Urothelium cell line (cell line): ENCODE measurements at regions not wholly inside any gene's neighbourhood (a gene's known extent, or its start where the extent isn't known, plus 50 kb on each side); places are given as distances from the start of the nearest gene placed in this dataset.

Source experiments
- DNase-seq: peaks from one replicate; pipeline ENCODE4 v3.0.0; 2011; ENCODE audit warnings: low spot score, mixed read lengths
- FAIRE-seq: peaks from 2 replicates; lab custom pipeline; 2011; peaks lifted over from hg19 to GRCh38; lab: Jason Lieb, UNC

DNA sequence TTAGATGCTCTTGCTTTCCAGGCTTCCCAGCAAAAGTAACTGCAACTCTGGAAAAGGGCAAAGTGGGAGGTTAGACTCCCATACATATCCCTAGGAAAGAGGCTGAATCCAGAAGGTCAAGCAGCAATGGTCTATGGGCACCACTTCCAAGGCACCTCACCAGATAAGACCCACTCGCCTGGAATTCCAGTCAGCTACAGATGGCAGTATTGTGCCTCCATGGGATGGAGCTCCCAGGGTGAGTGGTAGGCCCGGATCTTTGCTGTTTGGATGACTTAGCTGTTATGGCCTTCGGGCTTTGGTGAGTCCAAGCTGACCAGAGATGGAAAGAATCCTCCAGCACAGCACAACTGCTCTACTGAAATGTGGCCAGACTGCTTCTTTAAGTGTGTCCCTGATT is 688.0 kb downstream of the PCDH19 start:
- FAIRE-seq = no peak
- DNase-seq = no peak

DNA sequence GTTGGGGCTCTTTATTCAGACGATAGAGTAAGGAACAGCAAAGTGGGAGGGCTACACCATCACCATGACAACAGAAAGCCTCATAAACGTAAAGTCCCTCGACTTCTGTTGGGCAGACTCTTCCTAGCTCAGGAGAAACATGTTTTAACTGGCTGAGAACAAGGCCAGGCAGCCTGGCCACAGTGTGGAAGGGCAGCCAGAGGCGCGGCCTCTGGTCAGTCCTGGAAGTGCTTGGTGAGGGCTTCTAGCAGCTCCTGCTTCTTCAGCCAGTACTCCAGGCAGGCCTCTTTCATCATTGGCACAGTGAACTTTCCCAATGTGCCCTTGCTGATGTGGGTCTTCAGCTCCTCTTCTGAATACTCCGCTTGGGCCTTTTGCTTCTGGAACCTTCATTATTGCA is 690.9 kb downstream of the PCDH19 start:
- no peak for FAIRE-seq
- no peak for DNase-seq

DNA sequence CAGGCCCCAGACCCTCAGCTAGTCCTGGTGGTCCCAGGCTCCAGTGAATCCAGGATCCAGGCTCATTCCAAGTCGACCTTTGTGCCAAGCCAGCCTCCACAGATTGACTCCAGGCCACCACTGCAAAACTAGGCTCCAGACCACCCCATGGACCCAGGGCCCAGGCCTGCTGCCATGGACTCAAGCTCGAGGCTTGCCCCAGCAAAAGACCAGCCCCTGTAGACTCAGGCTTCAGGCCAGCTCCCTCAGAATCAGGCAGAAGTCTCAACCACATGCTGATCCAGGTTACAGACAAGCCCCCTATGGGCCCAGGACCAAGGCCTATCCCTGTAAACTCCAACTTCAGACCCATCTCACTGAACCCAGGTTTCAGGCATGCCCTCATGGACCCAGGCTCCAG is 692.4 kb downstream of the PCDH19 start:
- DNase-seq (no peak), FAIRE-seq (no peak)

DNA sequence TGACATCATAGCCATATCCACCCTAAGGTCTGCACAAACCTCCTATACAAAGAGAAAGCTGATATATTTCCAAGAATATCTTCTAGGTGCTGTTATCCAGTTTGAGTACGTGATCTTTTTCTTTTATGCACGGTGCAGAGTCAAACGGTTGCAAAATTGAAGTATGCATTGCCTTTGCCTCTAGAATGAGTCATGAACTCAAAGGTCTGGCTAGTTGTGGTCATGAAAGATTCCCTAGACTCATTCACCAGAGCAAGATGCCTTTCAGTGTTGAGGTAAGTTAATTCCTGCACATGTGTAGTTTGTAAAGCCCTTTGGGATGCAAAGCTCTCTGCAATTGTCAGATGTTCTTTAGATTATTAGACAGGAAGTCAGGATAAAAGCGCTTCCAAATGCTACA is 704.4 kb downstream of the PCDH19 start:
- peak; percentile 18 for DNase-seq
- FAIRE-seq = no peak

DNA sequence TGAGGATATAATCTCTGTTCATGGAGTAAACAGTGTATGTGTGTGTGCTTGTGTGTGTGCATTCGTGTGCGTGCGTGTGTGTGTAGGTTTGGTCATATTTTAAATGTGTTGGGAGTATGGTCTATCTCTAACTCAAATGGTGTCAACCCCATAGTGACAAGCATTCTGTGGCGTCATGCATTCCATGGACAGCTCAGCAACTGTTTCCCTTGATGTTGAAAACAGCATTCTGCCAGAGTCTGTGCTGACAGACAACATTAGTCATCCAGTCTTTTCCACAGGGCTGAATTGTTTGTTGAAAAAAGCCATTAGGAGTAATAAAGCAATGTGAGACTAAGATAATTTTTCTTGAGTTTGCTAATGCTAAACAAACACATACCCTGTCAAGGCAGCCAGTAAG is 706.6 kb downstream of the PCDH19 start:
- FAIRE-seq = no peak

DNA sequence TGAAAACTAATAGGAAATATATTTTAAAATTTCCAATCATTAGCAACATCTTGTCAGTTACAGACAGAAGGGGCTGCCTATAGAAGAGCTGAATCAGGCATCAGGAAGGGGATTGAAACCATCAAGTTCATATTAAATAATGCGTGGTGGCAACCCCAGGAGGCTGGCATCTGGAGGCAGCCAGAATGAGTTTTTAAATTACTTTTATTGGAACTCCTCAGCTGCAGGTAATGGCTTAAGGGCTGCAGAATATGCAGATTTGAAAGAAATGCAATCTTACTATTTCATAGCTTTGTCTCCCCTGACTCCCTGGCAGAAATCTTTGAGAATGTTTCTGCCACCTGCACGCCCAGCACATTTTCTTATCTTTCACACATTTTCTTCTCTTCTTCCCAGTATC is 711.6 kb downstream of the PCDH19 start:
- FAIRE-seq = no peak
- DNase-seq = no peak

More for the DNA sequence above, 706.6 kb downstream of the PCDH19 start:
- DNase-seq = peak; percentile 6

DNA sequence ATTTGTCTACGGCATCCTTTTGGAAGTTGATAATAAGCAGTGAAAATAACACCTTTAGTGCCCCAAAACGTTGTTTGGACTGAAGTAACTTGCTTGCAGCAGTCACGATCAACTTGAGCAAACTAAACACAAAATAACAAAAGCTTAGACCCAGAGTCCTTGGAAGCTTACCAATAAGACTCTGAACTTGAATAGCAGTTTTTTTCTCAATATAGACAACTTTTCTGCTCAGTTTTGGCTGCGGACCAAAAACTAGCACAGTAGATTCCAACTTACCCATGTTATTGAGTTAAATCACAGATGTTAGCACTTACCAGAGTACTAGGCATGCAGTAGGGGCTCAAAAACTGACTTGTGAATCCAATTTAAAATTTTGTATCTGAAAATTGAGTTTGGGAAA is 746.9 kb downstream of the PCDH19 start:
- FAIRE-seq = no peak
- DNase-seq = no peak

DNA sequence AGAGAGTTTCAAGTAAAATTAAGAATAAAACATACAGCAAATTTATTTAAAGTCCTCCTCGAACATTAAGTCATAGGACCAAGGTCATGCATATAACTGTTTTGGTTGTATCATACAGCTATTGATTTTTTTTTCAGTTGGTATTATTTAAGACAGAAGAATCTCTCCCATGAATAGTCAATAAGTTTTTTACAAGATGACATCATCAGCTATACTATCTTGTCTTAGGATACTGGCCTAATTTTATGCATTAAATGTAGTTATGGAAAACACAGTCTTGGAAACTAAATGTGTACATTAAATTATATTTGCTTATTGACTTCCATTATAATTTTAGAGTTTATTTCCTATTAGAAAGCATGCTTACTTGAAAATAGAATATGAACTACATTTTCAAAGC is 755.9 kb downstream of the PCDH19 start:
- DNase-seq (no peak), FAIRE-seq (no peak)

DNA sequence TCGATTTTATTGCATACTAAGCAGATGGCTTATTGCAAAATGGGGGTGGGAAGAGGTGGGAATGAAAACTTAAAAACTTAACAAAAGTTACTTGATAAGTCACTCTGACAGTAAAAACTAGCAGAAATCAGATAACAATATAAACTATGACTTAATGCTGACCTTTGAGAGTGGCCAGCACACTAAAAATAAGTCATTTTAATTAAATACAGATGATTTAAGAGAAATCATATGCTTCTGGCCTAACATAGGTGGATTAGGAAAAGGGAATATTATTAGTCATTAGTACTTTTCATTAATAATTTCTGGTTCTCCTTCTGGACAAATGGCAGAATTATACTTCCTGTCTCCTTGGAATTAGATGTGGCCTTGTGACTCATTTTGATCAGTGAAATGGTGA is 756.7 kb downstream of the PCDH19 start:
- DNase-seq = no peak
- FAIRE-seq = no peak

DNA sequence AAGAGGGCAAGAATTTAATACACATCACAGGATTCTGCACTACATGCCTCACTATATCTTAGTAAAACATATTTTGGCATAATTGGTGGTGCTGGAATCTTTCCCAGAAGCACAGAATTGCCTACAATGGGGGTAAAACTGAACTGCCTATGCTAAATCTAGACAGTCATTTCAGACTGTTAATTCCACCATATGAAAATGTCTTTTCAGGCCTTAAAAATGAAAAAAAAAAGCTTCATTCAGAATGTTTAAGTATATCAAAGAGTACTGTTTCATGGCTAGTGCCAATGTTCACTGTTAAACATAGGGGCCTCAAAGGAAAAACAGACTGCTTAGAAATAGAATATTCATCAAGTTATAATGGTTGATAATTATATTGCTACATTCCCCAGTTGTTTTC is 797.0 kb downstream of the PCDH19 start:
- FAIRE-seq (no peak), DNase-seq (no peak)

DNA sequence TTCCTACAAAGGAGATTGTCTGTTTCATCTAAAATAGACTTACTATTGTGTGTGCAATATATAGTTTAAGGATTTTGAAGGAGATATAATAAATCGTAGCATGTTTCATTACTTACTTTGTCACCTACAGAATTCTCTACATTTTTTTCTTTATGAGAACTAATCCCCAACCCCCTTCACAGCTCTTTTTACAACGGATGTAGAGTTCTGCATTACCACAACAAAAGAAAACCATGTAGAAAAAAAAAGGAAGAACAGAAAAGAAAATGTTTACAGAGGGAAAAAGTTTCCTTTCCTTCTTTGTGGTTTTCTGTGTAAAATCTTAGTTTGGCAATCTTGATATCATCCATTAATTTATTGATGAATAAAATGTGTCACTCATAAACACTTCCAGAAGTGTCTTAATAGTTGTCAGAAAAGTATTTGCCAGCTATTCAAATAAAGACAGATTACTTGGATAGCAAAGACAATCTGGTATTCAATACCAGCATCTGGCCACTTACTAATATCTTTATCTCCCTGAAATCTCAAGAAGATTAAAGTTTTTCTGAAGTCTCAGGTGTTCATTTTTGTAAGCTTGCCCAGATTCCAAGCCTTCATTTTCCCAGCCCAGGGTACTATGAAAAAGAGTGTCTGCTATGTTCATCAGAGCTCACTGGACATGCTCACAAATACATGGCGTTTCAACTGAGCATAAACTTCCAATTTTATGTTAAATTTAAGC is 806.8 kb downstream of the PCDH19 start:
- DNase-seq (no peak), FAIRE-seq (no peak)

DNA sequence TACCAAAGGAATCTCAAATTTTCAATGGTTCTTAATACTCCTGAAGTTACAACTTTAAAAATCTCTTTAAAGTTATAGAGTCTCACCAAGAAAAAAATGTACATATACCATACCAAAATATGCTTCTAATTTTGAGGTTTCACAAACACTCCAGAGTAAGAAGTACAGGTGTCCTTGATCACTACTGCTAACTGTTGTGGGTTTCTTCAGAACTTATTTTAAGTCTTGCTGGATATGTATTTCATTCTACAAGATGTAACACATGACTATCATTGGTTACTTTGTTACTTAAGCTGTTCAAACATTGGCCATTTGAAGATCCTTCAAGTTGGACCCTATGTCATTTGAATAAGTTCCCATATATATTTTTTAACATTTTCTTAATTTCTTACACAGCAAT is 808.0 kb downstream of the PCDH19 start:
- FAIRE-seq = no peak

DNA sequence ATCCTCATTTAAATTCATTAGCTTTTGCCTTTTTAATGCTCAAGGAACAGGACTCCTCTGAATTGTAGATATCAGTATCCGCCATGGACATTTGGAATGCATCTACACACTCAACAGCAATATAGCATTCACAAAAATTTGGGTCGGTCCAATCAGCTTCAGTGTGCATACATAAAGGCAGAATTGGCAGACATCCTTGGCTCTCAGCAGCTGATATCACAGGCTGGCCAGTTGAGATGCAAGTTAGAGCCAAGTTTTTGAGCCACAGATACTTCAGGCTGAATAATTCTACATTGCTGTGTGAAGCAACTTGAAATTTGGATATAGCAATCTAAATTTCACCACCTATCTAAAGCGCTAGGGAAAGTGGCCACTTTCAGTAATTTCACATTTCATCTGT is 821.1 kb downstream of the PCDH19 start:
- no peak for FAIRE-seq
- DNase-seq = no peak

More for the DNA sequence above, 808.0 kb downstream of the PCDH19 start:
- no peak for DNase-seq

DNA sequence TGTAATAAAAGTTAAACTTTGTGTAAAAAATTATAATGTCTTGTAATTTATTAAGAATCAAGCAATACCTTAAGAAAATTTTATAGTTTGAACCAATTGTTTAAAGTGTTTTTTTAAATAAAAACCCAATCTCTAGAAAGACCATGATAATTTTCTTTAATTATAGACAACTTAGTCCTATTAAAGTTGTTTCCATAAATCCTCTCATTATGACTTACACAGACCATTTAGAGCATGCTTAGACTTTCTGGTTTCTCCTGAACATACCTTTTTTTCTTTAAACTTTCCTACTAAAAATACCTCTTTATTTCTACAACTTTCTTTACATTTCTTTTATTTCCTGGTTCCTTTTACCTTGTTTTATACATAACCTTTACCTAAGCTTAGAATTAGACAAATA is 837.4 kb downstream of the PCDH19 start:
- DNase-seq (no peak), FAIRE-seq (no peak)

DNA sequence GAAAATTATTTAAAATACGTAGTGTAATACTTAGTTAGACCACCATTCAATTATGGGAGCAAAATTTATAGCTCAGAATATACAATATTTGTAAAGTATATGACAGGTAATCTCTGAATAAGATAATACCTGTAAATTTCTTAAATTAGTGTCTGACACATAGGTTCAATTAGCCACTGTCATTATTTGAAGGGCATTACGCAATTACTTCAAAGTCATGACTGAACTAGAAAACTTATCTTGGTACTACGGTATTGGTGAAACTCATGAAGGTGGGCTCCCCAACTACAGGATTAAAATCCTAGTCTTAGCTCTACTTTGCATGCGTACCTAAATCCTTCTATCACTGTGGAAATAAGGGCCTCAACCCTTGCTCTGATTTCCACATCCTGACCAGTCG is 860.7 kb downstream of the PCDH19 start:
- FAIRE-seq = no peak
- DNase-seq = no peak

DNA sequence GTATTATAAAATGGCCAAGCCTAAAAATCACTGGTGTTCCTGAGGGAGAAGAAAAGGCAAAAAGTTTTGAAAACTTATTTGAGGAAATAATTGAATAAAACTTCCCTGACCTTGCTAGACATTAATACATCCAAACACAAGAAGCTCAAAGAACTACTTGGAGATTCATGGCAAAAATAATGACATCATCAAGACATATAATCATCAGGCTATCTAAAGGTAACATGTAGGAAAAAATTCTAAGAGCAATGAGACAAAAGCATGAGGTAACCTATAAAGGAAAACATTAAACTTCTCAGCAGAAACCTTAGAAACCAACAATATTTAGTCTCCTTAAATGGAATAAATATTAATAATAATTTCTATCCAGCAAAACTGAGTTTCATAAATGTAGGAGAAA is 887.6 kb downstream of the PCDH19 start:
- no peak for FAIRE-seq
- no peak for DNase-seq

DNA sequence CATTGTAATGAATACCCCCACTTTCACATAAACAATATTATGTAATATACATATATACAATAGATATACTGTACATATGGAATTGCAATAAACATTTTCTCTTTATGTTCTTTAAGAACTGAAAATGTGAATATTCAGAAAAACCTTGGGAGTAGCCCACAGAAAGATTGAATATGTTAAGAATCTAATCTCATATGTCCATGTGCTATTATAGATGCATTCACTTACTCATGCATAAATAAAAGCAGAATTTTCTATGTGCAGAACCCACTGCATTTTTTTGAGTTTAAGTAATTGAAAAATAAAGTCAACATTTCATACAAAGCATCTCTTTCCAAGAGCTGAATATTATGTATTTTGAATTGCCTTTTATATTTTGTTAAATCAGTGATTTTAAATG is 902.3 kb downstream of the PCDH19 start:
- FAIRE-seq (no peak), DNase-seq (no peak)

DNA sequence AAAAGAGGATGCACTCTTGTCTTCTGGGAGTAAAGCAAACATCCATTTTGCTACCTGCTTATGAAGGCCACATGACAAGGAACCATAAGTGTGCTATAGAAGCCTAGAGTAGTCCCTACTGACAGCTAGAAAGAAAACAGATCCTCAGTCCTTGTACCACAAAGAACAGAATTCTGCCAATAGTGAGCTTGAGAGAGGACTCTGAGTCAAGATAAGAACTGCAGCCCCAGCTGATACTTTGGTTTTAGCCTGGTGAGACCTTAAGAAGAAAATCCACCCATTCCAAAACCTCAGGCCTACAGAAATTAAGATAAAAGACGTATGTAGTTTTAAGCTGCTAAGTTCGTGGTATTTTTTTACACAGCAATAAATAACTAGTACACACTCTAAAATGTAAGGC is 914.6 kb downstream of the PCDH19 start:
- FAIRE-seq = no peak
- DNase-seq = no peak

DNA sequence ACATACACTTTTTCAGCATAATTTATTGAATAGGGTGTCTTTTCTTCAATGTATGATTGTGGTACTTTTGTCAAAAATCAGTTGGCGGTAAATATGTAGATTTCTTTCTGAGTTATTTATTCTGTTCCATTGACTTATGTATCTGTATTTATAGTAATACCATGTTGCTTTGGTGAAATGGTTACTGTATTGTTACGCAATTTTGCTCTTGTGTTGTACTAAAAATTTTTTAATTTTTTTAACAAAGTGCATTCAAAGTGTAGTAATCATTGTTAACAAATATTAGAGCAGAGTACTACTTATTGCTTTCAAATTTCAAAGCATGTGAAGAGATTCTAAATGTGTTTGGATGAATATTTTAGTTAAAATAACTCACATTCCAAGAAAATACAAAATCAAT is 915.4 kb downstream of the PCDH19 start:
- FAIRE-seq = no peak
- DNase-seq = no peak

DNA sequence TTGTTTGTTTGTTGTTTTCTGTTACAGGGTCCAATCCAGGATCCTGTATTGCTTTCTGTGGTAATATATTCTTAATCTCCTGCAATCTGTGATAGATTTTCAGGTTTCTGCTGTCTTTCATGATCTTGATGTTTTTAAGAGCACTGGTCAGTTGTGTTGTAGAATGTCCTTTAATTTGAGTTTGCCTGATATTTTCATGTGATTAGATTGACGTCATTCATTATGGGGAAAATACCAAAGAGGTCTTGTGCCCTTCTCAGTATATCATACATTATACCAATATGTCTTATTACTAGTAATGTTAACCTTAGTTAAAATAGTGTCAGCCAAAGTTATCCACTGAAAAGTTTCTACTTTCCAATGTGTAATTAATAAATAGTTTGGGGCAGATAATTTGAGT is 929.3 kb downstream of the PCDH19 start:
- DNase-seq (no peak), FAIRE-seq (no peak)

DNA sequence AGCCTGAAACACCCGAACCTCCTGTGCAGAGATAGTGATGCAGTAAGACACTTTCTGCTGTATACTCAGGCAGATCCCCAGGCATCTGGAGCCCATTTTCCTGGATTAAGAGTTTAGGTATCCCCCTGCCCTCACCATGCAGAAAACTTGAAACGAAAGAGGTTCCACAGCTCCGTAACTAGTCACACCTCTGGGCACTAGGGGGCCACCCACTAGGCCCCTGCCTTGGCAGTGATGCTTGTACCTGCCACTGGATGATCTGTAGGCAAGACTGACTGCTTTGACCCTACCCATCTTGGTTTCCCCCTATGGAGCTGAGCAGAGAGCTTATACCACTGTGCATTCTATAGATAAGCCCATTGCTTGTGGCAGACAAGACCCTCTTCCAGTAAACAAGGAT is 940.6 kb downstream of the PCDH19 start:
- FAIRE-seq (no peak), DNase-seq (no peak)

DNA sequence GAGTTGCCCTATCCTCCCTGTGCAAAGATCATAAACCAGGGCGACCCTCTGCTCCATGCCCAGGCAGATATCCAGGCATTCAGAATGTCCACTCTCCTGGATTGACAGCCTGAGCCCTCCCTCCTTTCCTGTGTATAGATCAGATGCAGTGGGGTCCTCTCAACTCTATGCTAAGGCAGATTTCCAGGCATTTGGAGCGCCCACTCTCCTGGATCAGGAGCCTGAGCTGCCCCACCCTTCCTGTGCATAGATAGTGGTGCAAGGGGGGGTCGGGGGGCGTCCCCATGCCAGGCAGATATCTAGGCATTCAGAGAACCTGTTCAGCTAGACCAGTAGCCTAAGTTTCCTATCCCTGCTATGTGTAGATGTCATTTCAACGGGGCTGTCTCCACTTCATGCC is 941.1 kb downstream of the PCDH19 start:
- no peak for DNase-seq
- FAIRE-seq = no peak

DNA sequence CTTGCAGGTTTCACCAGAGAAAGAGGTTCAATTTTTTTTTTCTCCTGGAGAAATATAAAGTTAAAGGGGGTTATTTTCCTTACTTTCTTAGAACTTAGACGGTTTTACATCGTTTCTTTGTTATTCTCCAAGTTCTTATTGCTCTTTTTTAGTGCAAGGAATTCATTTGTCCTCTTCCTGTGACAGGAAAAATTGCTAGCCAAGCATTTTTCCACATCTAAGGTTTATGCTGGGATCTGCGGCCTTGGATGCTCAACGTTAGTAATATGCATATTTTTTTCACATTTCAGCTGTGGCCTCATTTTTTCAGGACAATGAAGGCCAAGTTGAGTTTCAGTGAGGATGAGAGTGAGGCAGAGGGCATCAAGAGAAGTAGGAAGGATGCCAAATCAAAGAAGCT is 948.9 kb downstream of the PCDH19 start:
- FAIRE-seq = no peak
- DNase-seq = no peak
